GM12865 (cell line): ENCODE measurements at regions not wholly inside any gene's neighbourhood (a gene's known extent, or its start where the extent isn't known, plus 50 kb on each side); places are given as distances from the start of the nearest gene placed in this dataset.

Experiments used
- DNase-seq: peaks from one replicate; pipeline ENCODE4 v3.0.0; 2010; ENCODE audit warnings: low read depth
- H3K4me3 ChIP-seq: 2 replicates; pipeline ENCODE4 v1.5.1; 2011; ENCODE audit warnings: mild to moderate bottlenecking, low read depth, low read length, control low read depth
- TF ChIP-seq, protein P1 (sequence below): IDR thresholded peaks from 2 replicates; pipeline ENCODE4 v1.5.1; 2011; ENCODE audit warnings: low read length, control low read depth, low read depth, inconsistent platforms; ENCODE audit not compliant: insufficient read depth; ENCODE audit errors: missing control alignments

DNA sequence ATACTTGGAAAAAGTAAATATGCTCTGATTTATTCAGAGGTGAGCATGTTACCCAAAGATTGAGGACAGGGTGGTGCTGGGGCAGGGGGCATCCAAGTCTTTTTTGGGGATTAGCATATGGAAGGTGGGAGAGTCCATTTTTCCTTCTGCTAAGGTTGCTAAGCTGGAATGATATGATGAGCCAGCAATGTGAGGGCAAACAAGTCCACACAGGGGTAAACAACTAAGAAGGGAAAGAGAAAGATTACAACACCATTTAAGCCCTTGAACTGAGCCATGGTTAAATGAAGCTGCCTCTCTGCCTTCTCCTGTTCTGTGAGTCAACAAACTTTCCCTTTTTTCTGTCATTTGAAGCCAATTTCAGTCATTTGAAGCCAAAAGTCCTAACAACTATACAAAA, 89.0 kb downstream of the RPL22L1 start:
- DNase-seq, result no peak
- TF ChIP-seq, protein P1, sequence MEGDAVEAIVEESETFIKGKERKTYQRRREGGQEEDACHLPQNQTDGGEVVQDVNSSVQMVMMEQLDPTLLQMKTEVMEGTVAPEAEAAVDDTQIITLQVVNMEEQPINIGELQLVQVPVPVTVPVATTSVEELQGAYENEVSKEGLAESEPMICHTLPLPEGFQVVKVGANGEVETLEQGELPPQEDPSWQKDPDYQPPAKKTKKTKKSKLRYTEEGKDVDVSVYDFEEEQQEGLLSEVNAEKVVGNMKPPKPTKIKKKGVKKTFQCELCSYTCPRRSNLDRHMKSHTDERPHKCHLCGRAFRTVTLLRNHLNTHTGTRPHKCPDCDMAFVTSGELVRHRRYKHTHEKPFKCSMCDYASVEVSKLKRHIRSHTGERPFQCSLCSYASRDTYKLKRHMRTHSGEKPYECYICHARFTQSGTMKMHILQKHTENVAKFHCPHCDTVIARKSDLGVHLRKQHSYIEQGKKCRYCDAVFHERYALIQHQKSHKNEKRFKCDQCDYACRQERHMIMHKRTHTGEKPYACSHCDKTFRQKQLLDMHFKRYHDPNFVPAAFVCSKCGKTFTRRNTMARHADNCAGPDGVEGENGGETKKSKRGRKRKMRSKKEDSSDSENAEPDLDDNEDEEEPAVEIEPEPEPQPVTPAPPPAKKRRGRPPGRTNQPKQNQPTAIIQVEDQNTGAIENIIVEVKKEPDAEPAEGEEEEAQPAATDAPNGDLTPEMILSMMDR, result no peak
- no peak overlapping the region for H3K4me3 ChIP-seq

DNA sequence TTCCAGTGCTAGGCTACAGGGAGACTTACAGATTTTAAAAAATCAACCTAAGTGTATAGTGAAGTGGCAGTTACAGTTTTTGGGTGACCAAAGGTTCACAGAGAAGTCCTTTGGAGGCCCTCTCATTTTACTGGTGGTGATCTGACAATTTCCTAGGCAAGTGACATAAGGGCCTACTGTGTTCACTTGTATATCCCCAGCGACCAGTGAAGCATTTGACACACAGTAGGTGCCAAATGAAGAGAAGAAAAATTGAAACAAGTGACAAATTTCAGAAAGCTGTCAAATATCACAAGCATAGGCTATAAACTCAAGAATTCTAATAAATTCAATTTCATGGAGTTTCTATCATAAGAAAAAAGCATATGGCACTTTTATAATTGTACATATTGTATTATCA, 89.5 kb downstream of the RPL22L1 start:
- no peak overlapping the region for H3K4me3 ChIP-seq
- no peak for DNase-seq
- TF ChIP-seq, protein P1, result no peak

DNA sequence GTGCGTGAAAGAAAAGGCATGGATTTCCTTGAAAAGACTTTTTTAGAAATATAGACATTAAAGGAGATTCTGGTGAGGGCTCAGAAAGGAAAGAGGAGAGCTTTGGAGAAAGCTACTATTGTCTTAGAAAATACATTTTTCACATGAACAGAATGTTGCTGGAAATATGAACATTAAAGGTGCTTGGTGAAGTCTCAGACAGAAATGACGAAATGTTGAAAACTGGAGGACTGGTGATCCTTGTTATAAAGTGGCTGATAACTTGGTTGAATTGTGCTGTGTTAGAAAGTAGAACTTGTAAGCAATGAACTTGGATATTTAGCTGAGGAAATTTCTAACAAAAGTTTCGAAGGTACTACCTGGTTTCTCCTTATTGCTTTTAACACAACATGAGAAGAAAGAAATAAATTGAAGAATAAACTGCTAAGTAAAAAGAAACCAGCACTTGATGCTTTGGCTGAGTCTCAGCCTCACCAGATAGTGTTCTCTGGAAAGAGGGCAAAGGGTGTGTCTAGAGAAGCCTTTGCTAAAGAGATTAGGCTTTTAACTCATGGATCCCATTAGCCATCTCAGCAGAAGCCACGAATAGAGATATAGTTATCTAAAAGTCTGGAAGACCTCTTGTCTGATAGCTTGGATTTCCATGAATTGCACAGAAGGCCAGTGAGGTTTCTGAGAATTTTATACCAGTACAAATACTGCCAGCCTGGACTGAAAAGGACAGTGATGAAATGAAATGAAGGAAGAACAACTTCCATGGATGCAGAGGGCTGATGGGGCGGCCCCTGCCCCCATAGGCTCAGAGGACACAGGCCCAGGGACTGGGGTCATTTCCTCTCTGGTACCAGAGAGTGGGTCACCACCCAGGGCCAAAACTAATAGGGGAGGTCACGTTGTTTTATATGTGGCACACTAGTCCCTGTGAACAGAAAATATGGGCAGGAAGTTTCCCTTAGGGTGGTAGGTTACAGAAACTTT, 91.5 kb downstream of the RPL22L1 start:
- no peak for DNase-seq
- no peak overlapping the region for H3K4me3 ChIP-seq
- TF ChIP-seq, protein P1, result no peak

DNA sequence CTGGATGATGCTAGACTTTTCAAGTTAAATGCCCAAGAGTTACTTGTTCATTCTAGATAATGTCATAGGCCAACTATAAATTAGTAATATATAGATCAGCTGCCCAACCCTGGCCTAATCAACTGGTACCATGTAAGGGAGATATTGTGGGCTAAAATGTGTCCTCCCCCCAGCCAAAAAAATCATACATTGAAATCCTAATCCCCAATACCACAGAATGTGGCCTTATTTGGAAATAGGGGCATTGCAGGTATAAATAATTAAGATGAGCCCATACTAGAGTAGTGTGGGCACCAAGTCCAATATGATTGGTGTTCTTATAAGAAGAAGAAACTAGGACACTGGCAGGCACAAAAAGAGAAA, 92.5 kb downstream of the RPL22L1 start:
- DNase-seq, result no peak
- TF ChIP-seq, protein P1, result no peak

DNA sequence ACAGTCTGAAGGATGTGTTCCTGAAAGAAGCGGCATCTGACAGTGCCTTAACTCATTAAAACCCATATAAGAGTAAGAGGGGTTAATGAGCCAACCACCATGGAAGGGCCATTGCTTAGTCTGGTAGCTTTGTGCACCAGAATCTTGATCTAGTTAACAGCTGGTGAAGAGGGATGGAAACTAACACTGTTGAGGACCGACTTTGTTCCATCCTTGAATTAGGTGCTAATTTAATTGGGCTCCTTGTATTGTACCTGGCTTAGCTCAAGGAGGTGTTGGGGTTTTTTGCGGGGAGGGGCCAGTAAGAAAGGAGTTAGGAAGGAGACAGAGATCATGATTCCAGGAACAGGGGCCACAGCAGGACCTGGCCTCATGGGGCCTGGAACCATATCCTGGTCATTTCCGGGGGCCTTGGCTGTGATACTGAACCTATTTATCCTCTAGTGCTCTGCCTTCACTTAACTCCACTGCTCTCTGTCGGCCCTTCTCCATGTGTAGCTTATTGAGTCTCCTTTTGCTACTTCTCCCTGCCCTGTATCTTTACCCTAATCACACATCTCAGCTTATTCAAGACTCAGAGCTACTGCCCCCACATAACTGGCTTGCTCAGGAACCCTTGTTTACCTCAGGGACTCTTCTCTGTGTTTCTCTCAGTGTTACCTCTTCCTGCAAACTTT, 93.0 kb downstream of the RPL22L1 start:
- TF ChIP-seq, protein P1, result no peak
- DNase-seq, result no peak
- H3K4me3 ChIP-seq, result no peak overlapping the region

More for the DNA sequence above, 92.5 kb downstream of the RPL22L1 start:
- no peak overlapping the region for H3K4me3 ChIP-seq

DNA sequence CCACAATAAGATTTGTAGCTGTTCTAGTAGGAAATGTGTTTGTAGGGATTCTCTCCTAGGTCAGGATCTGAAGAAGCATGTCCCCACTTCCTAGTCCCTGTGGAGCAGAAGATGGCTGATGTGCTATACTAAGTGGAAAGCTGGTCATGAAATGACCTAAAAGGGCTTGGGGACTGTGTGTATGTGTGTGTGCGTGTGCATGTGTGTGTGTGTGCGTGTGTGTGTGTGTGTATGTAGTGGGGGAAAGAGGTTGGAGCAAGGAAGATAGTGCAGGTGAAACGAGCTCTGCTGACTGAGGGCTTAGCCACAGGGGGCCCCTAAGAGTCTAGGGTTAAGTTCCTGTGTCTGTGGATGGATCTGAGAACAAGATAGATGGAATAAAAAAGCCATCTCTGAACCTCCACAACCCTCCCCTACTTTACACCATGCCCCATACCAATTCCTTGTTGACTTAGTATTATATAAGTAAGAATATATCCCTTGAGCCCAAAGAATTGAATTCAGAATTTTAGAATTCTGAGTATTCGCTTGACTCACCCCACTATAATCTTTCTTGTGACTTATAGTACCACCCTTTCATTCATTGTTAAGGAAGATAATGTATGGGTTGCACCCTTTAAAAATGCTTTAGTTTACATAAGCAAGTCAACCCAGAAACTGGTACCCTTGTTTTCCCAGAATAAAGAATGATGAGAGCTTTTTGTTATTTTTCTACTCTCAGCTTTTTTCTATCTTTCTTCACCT, 96.1 kb downstream of the RPL22L1 start:
- TF ChIP-seq, protein P1, result no peak
- no peak for DNase-seq
- H3K4me3 ChIP-seq, result no peak overlapping the region
